Endothelial cell of umbilical vein (primary cell): ENCODE measurements at regions not wholly inside any gene's neighbourhood (a gene's known extent, or its start where the extent isn't known, plus 50 kb on each side); places are given as distances from the start of the nearest gene placed in this dataset.

ENCODE experiments used
- CTCF ChIP-seq, 2 donors: IDR thresholded peaks; 1 replicate in 1 of 2; 2 replicates in 1 of 2; pipeline ENCODE4 v1.5.1; 2011; ENCODE audit warnings: low read length in 2 of 2, mild to moderate bottlenecking in 2 of 2, moderate library complexity in 2 of 2, control low read depth in 1 of 2, inconsistent platforms in 1 of 2, low read depth in 1 of 2; ENCODE audit not compliant: insufficient read depth in 1 of 2; ENCODE audit errors: extremely low read depth in 1 of 2
- EZH2 ChIP-seq: IDR thresholded peaks from 2 replicates; pipeline ENCODE4 v1.6.1; 2012; ENCODE audit warnings: borderline replicate concordance, low read depth, mild to moderate bottlenecking, moderate library complexity, low read length, inconsistent platforms; ENCODE audit not compliant: severe bottlenecking
- GATA2 ChIP-seq: IDR thresholded peaks from 2 replicates; pipeline ENCODE4 v1.7.0; 2011; ENCODE audit warnings: low read depth, mild to moderate bottlenecking, moderate library complexity, mixed read lengths, low read length; ENCODE audit not compliant: insufficient read length, insufficient read depth
- JUN ChIP-seq: IDR thresholded peaks from 2 replicates; pipeline ENCODE4 v1.6.1; 2011; ENCODE audit warnings: borderline replicate concordance, low read depth; ENCODE audit not compliant: insufficient read length, insufficient read depth
- MAX ChIP-seq: IDR thresholded peaks from 2 replicates; pipeline ENCODE4 v1.6.1; 2011; ENCODE audit not compliant: insufficient read depth, insufficient read length
- MYC ChIP-seq: IDR thresholded peaks from one replicate; pipeline ENCODE4 v1.6.1; 2011; ENCODE audit warnings: mild to moderate bottlenecking, low read depth, low read length
- POLR2A ChIP-seq: IDR thresholded peaks from 2 replicates; pipeline ENCODE4 v1.6.1; 2012; ENCODE audit warnings: low read depth, mild to moderate bottlenecking, control low read depth, low read length
- POLR2AphosphoS5 ChIP-seq: IDR thresholded peaks from 2 replicates; pipeline ENCODE4 v1.6.1; 2012; ENCODE audit warnings: low read depth, mild to moderate bottlenecking, control low read depth, low read length, moderate library complexity; ENCODE audit not compliant: insufficient read depth

DNA sequence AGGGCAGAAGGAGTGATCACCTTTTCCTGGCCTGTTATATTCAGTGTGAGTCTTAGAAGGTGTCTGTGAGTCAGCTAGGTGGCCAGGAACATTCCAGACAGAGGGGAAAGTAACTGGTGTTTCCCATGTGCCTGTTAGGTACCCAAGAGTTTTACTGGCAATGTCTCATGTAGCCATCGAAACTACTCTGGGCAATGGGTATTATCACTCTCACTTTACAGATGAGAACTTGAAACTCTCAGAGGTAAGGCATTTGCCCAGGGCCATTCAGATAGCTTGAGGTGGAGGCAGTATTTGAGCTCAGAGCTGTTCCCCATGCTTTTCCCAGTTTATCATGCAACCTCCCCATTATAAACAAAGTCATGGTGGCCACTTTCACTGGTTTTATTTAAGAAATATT is 80.4 kb upstream of the NHS start:
- TF ChIP-seq POLR2AphosphoS5 (no peak), CTCF (IDR thresholded peaks at IDR 0.05; ENCODE audit: extremely low read depth in 1 of 2, insufficient read depth in 1 of 2, low read depth in 1 of 2, low read length in 2 of 2) (no peak), EZH2 (no peak), JUN (no peak), POLR2A (no peak), MAX (no peak), GATA2 (no peak), MYC (no peak)
